DOHH2 (cell line): ENCODE measurements at regions not wholly inside any gene's neighbourhood (a gene's known extent, or its start where the extent isn't known, plus 50 kb on each side); places are given as distances from the start of the nearest gene placed in this dataset.

Experiments
- H3F3A ChIP-seq: fragments of 200-600 bp; sonication (generic), shearing (Covaris generic); 2 replicates; pipeline ENCODE4 v1.6.0; 2016; ENCODE audit warnings: antibody characterized with exemption, mild to moderate bottlenecking; ENCODE audit not compliant: control insufficient read depth, insufficient read depth
- H3K27ac ChIP-seq: fragments of 200-600 bp; sonication (generic); 2 replicates; pipeline ENCODE4 v1.5.1; 2014; ENCODE audit warnings: low read depth, mild to moderate bottlenecking, low read length, moderate library complexity
- H3K27me3 ChIP-seq: fragments of 200-600 bp; sonication (generic); 2 replicates; pipeline ENCODE4 v1.6.1; 2014; ENCODE audit warnings: mild to moderate bottlenecking, low read length, mixed read lengths; ENCODE audit not compliant: control insufficient read depth
- H3K36me3 ChIP-seq: fragments of 200-600 bp; sonication (generic); 2 replicates; pipeline ENCODE4 v1.6.1; 2014; ENCODE audit warnings: mild to moderate bottlenecking, low read length, moderate library complexity, mixed read lengths; ENCODE audit not compliant: control insufficient read depth
- H3K4me1 ChIP-seq: fragments of 200-600 bp; sonication (generic); 2 replicates; pipeline ENCODE4 v1.6.1; 2014; ENCODE audit warnings: mild to moderate bottlenecking, low read length, mixed read lengths; ENCODE audit not compliant: control insufficient read depth
- H3K4me2 ChIP-seq: fragments of 200-600 bp; sonication (generic); 2 replicates; pipeline ENCODE4 v1.6.0; 2014; ENCODE audit warnings: mild to moderate bottlenecking, low read length, moderate library complexity
- H3K4me3 ChIP-seq: fragments of 200-600 bp; sonication (generic); 2 replicates; pipeline ENCODE4 v1.5.1; 2014; ENCODE audit warnings: mild to moderate bottlenecking, low read length, mixed read lengths
- H3K79me2 ChIP-seq: fragments of 200-600 bp; sonication (generic); 2 replicates; pipeline ENCODE4 v1.6.1; 2014; ENCODE audit warnings: mild to moderate bottlenecking, low read length, mixed read lengths; ENCODE audit not compliant: control insufficient read depth
- H3K9me2 ChIP-seq: fragments of 200-600 bp; sonication (generic); replicated peaks from 2 replicates; pipeline ENCODE4 v1.6.1; 2014; ENCODE audit warnings: mild to moderate bottlenecking, low read length, mixed read lengths; ENCODE audit not compliant: control insufficient read depth
- H3K9me3 ChIP-seq: fragments of 200-600 bp; sonication (generic); 2 replicates; pipeline ENCODE4 v1.6.1; 2014; ENCODE audit warnings: antibody characterized with exemption, low read length, mixed read lengths; ENCODE audit not compliant: control insufficient read depth, insufficient read depth
- H4K20me1 ChIP-seq: fragments of 200-600 bp; sonication (generic); 2 replicates; pipeline ENCODE4 v1.6.0; 2014; ENCODE audit warnings: low read depth, mild to moderate bottlenecking, antibody characterized with exemption, low read length, moderate library complexity; ENCODE audit not compliant: control insufficient read depth, insufficient read depth
- CTCF ChIP-seq: fragments of 200-600 bp; sonication (generic); IDR thresholded peaks from one replicate; pipeline ENCODE4 v1.5.1; 2014; ENCODE audit warnings: antibody characterized with exemption, mild to moderate bottlenecking, low read depth, low read length; ENCODE audit not compliant: poor library complexity, severe bottlenecking
- EZH2phosphoT487 ChIP-seq: fragments of 200-600 bp; sonication (generic); IDR thresholded peaks from 2 replicates; pipeline ENCODE4 v1.6.1; 2017; ENCODE audit warnings: borderline replicate concordance, mild to moderate bottlenecking, antibody characterized with exemption, low read length, moderate library complexity, mixed read lengths

GRCh38 chr20:60341062-60341461 lies 382.8 kb downstream of the CDH26 start:
- TF ChIP-seq CTCF (no peak), EZH2phosphoT487 (no peak)
- no peak overlapping the region for H3K4me2 ChIP-seq
- H3K27me3 ChIP-seq, result no peaks in the 10 kb centered on the region
- no peaks in the 10 kb centered on the region for H3K36me3 ChIP-seq
- no peaks in the 10 kb centered on the region for H3K9me2 ChIP-seq
- no peaks in the 10 kb centered on the region for H3K79me2 ChIP-seq
- no peak overlapping the region for H3K4me3 ChIP-seq
- H3F3A ChIP-seq, result no peaks in the 10 kb centered on the region
- no peaks in the 10 kb centered on the region for H3K9me3 ChIP-seq
- H4K20me1 ChIP-seq, result no peaks in the 10 kb centered on the region
- no peaks in the 10 kb centered on the region for H3K4me1 ChIP-seq
- H3K27ac ChIP-seq, result no peak overlapping the region

DNA sequence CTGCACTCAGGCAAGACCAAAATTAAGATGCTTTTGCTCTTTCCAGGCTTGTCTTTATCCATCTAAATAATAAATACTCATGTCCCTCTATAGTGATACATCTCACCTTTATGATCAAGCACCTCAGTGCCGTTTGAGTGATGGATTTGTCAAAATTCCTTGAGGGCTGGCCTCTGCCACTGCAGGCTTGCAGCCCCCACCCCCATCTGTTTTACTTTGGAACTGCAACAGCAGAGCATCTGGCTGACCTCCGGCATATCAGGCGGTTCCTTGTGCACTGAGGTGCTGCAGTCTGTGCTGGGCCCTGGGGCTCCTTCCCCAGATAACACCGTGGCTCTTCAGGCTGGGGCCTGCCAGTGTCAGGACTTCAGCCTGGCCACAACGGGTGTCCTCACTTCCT lies 386.9 kb downstream of the CDH26 start:
- no peak overlapping the region for H3K27ac ChIP-seq
- no peaks in the 10 kb centered on the region for H3K36me3 ChIP-seq

GRCh38 chr20:60349418-60349817 lies 391.2 kb downstream of the CDH26 start:
- H3F3A ChIP-seq, result no peaks in the 10 kb centered on the region
- no peak overlapping the region for H3K27ac ChIP-seq

More for the DNA sequence above, 386.9 kb downstream of the CDH26 start:
- Histone ChIP-seq H3K9me3 (no peaks in the 10 kb centered on the region), H3K4me1 (no peaks in the 10 kb centered on the region), H3K27me3 (no peaks in the 10 kb centered on the region), H3K4me2 (no peak overlapping the region), H3K9me2 (no peaks in the 10 kb centered on the region), H3K4me3 (no peak overlapping the region), H3K79me2 (no peaks in the 10 kb centered on the region), H3F3A (no peaks in the 10 kb centered on the region), H4K20me1 (no peaks in the 10 kb centered on the region)
- no peak for TF ChIP-seq CTCF
- no peak for TF ChIP-seq EZH2phosphoT487

More at GRCh38 chr20:60349418-60349817, 391.2 kb downstream of the CDH26 start:
- H3K4me1 ChIP-seq, result no peaks in the 10 kb centered on the region
- no peak overlapping the region for H3K4me3 ChIP-seq
- no peaks in the 10 kb centered on the region for H3K79me2 ChIP-seq
- TF ChIP-seq EZH2phosphoT487 (no peak), CTCF (no peak)
- H3K27me3 ChIP-seq, result no peaks in the 10 kb centered on the region
- no peaks in the 10 kb centered on the region for H3K36me3 ChIP-seq
- no peaks in the 10 kb centered on the region for H4K20me1 ChIP-seq
- no peak overlapping the region for H3K4me2 ChIP-seq
- H3K9me2 ChIP-seq, result no peaks in the 10 kb centered on the region
- no peaks in the 10 kb centered on the region; the same call in 1 of the 2 replicates for H3K9me3 ChIP-seq
